NCI-H1092 (cell line): ENCODE measurements at regions not wholly inside any gene's neighbourhood (a gene's known extent, or its start where the extent isn't known, plus 50 kb on each side); places are given as distances from the start of the nearest gene placed in this dataset.

Experiments
- DNase-seq: peaks from one replicate; lab custom pipeline; 2025; lab: John Stamatoyannopoulos, UW

DNA sequence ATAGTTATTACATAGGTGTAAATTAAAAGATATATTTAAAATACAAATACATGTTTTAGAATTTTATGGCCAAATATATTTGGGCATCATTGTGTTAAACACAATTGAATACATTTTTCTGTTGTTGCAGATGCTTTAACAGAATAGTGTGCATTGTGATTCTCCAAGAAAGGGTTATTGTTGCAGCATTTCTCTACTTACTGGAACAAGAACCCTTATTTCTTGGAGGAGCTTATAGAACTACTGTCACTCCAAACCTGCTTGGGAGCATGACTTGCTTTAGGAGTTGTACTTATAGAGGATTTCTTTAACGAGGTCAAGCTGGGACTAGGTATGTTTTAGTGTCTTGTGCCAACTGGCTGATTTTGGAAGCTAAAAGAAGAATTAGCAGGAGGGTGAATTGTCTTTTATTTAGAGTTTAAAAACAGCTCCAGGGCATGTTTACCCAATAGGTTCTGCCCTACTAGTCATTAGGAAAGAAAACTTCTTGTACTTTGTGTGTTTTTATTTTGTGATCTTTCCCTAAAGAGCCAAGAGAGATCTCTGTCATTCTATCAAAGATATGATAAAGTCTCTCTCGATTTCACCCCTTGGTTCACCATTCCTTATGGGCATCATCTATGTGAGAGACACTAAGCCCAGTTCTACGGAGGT lies 279.8 kb upstream of the SALL1 start:
- no peak for DNase-seq

DNA sequence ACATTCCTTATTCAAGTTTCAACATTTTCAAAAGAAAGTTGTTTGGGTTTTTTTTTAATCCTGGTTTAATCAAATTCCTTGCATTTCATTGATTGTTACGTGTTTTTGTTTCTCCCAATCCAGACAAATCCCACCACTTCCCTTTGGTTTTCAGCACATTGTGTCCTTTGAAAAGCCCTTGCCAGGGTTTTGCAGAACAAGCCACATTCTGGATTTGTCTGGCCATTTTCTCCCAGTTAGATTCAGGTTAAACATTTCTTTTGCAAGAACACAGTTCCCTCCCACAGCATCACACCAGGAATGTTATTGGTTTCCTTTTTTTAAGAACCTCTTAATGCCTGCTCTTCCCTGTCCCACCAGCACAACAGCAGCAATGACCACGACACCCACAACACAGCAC lies 278.0 kb upstream of the SALL1 start:
- DNase-seq: no peak

DNA sequence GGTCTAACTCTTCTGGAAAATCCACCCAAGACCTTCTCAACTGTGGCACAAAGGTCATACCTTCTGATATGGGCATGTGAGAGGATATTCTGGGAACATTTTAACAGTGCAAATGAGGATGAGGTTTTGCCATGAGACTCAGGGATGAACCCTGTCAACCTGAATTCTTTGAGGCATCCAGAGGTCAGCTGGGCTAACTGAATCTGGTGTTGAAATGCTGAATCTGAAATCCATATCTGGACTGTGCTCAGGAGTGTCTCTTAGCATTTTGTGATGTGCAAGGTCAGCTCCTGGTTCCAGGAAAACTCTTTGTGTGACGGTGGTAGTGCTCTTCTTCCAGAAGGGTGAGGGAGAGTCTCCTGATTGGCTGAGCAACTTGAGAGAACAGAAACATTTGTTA lies 276.0 kb upstream of the SALL1 start:
- DNase-seq: no peak

DNA sequence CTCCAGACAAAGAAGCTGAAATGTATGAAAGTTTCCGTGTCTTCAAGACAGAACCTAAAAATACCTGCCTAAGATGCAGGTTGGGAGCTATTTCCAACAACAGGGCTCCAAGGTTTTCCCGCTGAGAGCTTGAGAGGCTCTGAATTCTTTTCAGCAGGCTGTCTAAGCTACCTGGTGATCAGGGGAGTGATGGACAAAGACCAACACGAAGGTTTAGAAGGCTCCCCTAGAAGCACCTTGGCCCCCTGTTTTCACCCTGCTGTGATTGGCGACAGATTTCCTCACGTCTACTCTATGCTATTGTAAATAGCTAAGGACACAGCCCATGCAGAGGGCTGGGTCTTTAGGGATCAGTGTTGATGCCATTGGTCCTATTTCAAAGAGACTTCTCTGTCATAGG lies 275.2 kb upstream of the SALL1 start:
- DNase-seq: no peak

DNA sequence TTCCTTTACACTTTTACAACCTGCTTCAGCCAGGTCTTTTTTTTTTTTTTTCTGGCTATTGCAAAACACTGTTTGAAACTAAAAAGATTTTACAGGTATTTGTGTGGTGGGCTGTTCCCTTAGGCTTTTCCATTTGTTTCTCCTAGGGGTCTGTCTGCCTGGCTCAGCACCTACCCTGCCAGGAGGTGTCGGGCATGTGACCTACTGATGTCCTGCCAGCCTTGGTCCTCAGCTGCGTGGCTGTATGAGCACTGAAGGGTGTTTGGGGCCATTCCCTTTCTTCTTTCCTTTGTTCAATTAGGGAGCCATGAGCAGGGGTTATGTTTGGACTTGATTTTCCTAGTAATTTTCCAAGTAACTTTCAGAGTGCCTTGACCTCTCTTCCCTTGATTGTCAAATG lies 269.2 kb upstream of the SALL1 start:
- no peak for DNase-seq

DNA sequence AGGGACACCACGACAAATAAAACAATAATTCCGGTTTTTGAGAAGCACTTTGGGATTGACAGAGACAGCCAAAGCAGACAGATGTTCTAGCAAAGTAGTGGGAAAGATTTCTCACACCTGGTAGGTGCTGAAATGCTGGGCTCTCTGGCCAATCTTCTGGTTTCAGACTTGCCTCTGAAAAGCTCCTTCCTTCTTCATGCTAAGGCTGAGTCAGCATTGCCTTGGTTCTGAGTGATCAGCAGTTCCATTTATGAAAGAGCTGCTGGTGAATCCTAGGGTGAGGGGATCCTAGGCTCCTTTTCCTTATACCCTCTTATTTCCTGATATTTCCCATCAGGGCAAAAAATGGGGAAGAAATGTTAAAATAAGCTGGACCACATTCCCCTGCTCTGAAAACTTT lies 268.7 kb upstream of the SALL1 start:
- DNase-seq: no peak

DNA sequence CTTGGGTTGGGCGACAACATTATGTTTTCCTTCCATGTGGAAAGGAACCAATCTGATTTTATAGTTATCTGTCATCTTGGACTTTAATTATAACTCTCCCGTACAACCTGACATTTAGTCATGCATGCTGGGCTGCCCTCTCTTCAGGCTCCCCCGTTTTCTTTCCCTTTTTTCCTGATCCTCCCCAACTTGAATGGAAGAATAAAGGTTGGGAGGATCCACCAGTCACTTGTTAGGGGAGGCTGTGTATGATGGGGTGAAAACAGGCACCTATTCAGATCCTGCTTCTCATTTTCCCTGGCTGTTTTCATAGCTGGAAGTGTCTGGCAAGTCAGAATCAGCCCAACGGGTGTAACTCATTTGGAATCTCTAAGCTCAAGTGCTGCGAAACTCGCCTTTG lies 267.2 kb upstream of the SALL1 start:
- no peak for DNase-seq

DNA sequence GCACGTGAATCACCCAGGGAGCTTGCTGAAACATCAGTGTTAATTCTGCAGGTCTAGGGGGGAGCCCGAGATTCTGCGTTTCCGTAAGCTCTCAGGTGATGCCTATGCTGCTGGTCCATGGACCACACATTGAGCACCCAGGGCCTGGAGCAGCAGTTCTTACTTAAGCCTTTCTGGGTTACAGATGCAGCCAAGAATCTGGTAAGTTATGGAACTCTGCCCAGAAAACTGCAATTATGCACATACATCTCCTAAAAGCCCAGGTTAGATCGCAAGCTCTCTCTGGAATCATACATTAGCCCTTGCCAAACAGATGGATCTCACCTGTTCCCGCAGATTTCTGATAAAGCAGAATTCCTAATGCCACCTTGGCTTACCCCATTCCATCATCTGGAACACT lies 265.9 kb upstream of the SALL1 start:
- DNase-seq: no peak

DNA sequence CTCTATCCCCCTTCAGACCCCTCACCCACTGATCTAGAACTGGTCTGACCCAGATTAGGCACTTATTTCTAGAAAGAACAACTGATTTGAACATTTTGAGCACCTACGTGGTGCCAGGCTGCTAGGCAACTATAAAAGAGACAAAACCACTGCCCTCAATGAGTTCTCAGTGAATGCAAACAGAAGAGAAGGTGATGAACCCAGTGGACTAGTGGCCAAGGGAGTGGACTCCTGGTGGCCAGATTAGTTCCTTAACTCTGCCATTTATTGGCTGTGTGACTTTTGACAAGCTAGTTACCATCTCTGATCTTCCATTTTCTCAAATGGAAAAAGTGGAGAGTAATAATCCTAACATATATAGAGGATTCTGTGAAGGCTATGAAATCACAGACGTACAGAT lies 259.1 kb upstream of the SALL1 start:
- DNase-seq: no peak

DNA sequence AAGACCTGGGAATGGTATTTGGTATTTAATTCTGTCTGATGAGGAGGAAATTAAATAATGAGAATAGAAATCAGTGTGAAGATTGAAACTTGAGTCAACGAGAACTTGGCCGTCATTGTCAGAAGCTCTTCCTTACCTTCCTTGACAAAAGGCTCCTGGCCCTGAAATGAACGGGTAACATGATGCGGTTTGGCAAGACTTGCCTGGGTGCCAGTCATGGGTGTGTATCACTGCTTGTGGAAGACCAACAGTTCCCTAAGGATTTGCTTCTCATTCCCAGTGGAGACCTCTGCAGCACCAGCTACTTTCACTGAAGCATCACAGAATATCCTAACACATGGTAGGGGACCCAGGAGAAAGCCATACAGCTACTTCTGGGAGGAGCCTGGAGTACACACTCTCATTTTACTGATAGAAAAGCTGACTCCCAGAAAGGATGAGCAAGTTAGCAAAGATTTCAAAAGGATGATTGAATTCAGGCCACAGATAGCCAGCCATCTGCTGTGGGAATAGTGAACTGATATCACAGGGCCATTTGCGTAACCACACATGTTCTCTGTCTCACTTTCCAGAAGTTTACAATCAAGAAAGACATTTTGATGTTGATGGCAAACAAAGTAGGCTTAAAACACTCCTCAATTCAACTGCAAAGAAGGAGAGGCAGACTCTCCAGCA lies 258.1 kb upstream of the SALL1 start:
- no peak for DNase-seq

DNA sequence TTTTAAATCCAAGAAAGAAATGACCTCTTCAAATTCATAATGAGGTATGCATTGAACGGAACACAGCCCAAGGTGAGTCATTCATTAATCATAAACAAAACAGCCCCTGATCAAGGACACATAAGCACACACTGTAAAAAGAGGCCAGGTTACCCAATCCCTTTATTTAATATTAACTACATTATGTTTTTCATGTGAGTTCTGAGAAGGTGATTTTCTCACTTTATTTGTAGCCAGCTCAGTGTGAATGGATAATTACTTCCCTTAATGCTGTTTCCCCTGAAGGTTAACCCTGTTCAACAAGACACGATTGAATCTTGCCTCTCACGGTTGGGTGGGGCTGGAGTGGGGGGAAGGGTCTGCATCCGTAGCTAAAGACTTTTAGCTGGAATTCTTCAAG lies 257.3 kb upstream of the SALL1 start:
- DNase-seq: no peak

DNA sequence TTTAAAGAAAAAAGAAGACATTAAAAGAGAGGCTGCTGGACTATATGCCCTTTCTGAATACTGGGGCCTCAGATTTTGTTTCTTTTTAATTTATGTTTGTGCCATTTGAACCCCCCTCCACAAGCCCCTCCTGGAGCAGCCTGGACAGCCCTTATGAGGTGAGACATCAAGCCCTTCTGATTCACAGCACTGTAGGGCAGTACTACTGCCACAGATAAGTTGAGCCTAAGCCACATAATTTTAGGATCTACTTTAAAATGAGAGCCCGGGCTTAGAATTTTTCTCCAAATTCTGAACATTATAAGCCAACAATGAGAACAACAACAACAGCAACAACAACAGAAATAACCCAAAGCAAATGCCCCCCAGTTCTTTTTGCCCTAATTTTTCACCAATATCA lies 256.9 kb upstream of the SALL1 start:
- no peak for DNase-seq

DNA sequence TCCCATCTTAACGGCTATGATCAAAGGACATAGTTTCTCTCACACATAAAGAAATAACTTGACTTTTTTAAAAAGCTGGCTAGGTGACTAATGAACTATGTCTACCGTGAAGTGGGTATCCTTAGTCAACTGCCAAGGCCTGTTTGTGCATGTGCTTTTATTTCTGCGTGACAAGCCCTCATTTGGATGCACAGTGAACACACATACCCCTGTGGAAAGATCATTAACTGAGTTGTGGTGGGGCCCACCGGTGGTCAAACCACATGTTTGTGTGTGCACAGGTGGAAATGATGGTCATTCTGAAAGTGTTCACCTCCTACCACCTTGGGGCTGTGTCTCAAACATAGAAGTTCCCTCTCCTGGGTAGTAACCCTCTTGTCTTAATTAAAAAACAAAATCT lies 256.1 kb upstream of the SALL1 start:
- DNase-seq: no peak

DNA sequence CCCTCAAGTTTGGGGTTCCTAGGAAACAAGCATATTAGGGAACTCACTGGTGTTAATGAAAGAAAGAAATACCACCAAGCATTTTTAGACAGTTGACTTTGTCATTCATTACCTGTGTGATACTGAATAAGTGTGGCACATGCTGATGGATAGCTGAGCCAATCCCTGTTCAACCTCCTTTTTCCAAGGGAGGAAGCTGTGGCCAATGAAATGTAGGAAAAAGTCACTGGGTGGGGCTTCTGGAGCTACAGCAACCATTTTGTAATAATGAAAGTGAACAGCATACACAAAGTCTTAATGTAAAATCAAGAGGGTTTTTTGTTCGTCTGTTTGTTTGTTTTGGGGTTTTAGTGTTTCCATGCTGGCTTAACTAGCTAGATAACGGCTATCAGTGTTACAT lies 254.3 kb upstream of the SALL1 start:
- no peak for DNase-seq

DNA sequence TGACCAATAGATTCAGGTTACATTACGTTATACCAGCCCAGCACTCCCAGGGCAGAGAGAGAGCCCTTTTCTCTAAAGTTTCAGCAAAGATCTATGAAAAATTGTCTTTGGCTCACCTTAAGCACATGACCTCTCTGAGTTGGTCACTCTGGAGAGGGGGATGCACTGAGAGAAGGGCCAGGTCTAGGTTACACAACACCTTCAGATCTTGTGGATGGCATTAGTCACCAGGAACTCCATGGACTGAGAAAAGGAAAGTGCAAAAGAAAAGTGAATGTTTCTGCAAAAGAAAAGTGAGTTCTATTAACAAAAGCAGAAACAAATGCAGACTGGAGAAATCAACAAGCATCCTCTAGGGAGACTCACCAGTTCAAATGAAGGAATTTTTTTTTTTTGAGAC lies 253.3 kb upstream of the SALL1 start:
- DNase-seq: no peak

DNA sequence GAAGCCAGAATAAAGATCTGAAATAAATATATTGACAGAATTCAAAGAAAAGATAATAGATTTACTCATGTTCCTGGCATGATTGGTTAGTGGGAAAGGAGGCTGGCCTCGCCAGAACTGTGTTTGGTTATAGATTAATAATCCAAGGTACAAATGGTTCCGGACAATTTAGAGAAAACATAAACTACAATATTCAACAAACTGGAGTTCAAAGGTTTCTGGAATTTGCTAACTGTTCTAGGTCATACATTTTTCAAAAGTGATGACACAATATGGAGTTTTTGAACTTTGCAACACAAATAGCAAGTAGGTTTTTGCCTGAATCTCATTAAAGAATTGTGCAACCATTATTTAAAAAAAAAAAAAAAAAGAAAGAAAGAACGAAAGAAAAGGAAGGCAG lies 251.7 kb upstream of the SALL1 start:
- DNase-seq: no peak

DNA sequence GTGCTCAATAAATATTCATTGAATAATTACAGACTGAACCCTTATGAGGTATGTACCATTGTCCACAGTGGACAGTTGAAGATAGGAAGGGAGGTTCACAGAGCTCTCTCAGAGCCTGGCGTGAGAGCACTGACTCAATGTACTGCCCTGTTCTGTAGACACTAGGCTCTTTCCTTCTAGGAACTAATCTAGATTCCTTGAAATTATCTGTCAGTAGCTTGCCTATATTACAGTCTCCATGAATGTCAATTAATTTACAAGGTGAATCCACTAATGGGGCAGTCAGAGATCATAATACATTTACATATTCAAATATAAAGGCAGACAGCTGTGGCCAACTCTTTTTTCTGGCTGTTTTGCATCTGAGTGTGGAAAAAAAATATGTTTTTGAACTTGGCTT lies 251.2 kb upstream of the SALL1 start:
- no peak for DNase-seq

DNA sequence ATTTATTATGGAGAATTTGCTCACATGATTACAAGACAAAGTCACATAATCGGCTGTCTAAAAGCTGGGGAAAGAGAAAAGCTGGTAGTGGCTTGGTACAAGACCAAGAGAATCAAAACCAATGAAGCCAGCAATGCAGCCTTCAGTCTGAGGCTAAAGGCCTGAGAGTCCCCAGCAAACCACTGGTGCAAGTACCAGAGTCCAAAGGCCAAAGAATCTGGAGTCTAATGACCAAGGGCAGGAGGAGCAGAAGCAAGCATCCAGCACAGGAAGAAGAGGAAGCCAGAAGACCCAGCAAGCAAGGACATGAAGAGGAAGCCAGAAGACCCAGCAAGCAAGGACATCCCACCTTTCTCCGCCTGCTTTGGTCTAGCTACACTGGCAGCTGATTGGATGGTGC lies 250.6 kb upstream of the SALL1 start:
- no peak for DNase-seq

DNA sequence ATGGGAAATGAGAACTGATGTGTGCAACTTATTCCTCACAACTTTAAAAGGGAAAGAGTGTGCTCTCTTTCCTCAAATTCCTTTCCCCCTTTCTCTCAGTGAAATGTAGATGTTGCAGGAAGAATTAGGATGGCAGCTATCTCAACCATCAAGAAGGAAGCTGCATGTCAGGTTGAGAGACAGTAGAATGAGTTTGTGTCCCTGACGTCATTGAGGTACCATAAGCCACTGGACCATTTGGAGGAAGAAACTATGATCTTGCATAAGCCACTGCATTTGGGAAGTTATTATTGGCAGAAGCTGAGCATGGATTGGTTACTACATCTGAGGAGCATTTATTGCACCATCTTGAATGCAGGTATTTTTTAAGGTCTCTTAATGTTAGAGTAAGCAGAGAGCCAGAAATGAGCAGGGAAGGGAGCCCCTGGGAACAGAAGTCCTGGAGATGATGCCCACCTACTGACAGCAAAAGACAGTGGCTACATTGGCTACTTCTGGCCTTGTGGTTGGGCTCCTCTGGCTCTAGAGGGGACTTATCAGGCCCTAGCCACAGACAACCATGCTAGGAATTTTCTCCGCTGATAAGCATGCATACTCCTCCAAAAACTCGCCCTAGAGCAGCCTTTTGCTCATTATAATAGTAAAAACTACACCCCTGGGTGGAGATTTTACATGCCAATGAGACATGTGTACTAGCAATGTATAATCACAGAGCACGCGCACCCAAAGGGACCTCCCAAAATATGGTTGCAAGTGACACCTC lies 249.0 kb upstream of the SALL1 start:
- DNase-seq: no peak

DNA sequence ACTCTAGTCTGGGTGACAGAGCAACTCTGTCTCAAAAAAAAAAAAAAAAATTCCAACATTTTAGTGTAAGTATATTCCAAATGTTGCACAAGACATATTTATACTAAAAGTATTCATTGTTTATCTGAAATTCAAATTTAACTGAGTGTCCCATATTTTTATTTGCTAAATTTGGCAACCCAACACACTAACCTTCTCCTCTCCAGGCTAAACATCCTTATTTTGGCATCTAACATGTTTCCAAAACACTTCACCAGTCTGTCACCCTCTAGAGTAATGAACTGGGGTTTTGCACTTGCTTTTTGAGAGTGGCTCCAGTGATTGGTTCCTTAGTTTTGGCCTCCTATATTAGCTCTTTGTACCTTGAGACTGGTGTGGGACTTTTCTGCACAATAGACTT lies 243.4 kb upstream of the SALL1 start:
- DNase-seq: no peak

DNA sequence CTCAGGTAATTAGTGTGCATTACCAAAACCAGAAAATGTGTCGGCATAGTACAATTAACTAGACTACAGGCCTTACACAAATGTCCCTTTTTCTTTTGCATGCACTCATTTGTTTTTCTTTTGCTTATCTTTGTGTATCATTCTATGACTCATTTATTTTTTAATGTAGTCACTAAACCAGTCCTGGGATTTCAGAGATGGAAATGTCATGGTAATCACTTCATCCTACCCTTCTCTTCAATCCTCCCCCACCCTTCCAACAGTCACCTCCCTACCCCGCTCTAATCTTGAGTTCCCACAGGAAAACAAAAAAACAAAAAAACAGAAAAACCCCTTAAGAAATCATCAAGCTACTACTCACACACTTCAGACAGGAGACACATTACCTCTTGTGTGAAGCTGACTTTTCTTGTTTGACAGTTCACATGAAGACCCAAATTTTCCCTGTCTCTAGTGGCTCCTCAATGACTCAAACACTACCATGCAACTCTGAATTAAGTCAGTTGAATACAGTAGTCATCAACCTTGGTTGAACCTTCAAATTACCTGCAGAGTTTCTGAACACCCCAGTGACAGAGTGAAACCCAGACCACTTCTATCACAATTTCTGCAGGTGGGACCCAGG lies 242.4 kb upstream of the SALL1 start:
- DNase-seq: no peak

DNA sequence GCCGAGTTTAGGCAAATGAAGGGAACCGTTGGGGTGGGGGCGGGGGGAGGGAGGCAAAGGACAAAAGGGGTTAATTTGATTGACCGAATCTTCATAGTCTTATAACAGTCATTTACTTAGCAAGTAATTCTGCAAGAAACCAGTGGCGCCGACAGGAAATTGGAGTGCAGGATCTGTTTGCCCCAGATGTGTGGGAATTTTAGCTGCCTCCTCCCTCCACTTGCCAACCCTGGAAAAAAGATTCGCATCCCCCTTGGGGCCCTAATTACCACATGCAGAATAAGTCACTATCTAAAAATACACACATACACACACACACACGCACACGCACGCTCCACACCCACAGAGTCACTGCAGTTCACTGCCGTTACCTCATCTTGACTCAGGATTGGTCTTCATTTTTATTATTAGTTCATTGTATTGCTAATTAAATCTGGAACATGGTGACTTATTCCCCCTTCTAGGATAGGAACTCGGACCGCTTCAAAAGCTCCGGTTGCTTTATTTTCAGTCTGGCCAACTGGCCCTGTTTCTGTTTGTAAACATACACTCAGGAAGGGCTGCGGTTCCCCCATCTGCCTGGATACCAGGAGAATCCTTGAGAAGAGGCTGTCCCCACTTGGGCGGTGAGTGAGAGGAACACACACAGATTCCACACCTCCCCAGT lies 241.6 kb upstream of the SALL1 start:
- DNase-seq: no peak
